HG03432 (cell line): ENCODE measurements at regions not wholly inside any gene's neighbourhood (a gene's known extent, or its start where the extent isn't known, plus 50 kb on each side); places are given as distances from the start of the nearest gene placed in this dataset.
"Not testable (repeated sequence)": the region's sequence is repeated elsewhere in the genome, so short reads cannot be mapped to it uniquely, and the experiment has no call there.

Experiments used
- ATAC-seq: cut with Tn5 transposase; IDR thresholded peaks from one replicate; pipeline ENCODE4 v1.9.1; 2021; ENCODE audit warnings: mild to moderate bottlenecking, moderate library complexity; ENCODE audit not compliant: unreplicated experiment

DNA sequence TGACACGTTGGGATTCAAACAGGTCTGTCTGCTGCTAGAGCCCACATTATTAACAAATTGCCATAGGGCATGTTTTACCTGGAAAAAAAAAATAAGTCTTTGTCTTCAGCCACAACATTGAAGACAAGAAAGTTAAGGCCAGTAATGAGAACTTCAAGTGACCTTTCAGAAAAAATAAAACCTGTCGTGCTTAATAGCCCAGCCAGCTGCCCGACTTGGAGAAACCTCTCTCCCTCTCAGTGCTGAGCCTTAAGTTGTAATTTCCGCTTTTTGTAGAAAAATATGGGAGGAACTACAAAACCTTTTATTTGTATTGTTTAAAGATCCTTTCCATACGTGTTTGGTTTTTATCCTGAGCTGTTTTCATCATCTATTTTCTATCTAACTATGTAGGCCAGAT lies 454.3 kb upstream of the SLITRK6 start:
- not testable (repeated sequence) for ATAC-seq

DNA sequence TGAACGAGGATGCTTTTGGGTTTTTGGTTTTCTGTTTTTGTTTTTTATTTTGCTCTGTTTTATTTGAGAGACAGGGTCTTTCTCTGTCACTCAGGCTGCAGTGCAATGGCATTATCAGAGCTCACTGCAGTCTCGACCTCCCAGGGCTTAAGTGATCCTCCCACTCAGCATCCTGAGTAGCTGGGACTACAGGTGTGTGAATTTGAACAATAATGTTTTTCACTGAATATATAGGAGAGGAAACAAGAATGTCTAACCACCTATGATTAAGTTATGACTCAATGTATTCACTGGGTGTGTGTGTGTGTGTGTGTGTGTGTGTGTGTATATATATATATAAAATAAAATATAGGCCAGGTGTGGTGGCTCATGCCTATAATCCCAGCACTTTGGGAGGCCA lies 456.6 kb upstream of the SLITRK6 start:
- ATAC-seq: not testable (repeated sequence)

DNA sequence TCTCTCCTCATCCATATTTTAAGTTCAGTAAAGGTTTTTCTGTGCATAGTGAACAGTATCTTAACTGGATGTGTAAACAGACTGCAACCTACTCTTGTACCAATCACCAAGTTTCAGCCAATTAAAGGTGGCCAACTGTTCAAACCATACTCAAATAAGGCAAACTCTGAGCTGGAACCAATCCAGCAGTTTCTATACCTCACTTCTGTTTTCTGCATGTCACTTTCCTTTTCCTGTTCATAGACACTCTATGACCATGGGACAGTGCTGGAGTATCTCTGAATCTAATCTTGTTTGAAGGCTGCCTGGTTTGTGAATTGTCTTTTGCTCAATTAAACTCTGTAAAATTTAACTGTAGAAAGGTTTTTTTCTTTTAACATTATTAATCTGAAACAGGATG lies 470.3 kb upstream of the SLITRK6 start:
- no peak for ATAC-seq

DNA sequence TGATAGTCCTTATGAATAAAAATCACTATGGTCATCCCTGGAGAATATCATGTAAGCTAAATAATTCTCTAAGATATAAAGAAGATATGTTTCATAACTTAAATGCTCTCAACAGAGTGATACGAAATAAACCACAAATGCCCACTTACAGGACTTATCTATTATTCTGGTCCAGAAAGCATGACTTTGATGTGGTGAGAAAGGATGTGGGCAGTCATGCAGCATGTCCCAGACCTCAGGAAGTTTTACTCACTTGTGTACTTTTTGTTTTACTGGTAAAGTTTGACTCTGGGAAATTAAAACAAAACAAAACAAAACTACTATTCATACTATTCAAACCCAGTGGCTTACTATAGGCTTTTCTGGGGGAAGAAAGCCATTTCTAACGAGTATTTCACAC lies 483.2 kb upstream of the SLITRK6 start:
- peak; percentile 95 for ATAC-seq

DNA sequence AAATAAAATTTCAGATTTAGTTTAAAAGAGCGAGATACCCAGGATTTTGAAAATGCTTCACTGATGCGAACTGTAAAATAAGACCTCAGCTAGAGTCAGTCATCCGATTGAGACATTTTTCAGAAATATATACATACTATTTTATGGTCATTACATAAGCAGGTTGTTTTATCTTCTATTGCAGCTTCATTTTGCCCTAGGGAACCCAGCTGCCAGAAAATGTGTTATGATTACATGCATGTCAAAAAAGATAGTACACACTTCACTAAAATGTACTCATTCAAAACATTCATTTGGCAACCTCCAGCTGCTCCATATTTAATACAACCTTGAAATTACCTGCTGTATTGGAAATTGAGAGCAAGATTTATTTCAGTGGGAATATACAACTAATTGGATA lies 483.8 kb upstream of the SLITRK6 start:
- no peak for ATAC-seq

DNA sequence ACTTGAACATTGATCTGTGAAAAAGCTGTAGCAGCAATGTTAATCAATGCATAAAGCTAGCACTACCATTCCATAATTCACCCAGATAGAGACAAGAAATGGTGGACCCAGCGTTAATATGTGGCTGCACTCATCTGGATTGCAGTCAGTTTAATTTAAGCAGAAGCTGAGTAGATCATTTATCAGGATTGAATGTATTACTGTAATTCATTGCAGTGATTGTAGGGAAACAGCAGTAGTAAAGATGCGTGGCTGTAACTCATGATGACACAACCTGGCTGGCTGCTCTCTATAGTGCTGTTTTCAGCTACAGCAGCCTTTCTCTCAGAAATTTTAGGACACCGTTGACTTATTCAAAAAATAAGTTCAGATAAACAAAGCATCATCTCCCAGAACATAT lies 499.5 kb upstream of the SLITRK6 start:
- no peak for ATAC-seq

DNA sequence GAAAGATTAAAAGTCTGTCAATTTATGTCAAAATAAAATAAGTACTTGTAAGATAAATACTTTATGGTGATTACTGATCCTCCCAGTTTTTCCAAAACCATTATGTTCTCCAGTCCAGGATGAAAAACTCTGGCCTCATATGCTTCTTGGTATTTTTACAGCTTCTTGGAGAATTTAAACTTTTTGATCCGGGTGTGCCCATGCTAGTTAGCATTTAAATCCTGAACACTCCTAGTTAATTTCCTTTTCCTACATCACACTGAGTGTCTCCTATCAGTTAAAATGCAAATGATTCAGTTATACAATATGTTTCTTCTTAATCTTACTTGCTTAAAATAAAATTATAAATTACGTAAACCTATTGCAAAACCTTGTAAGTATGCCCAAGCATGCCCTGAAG lies 499.9 kb upstream of the SLITRK6 start:
- no peak for ATAC-seq

DNA sequence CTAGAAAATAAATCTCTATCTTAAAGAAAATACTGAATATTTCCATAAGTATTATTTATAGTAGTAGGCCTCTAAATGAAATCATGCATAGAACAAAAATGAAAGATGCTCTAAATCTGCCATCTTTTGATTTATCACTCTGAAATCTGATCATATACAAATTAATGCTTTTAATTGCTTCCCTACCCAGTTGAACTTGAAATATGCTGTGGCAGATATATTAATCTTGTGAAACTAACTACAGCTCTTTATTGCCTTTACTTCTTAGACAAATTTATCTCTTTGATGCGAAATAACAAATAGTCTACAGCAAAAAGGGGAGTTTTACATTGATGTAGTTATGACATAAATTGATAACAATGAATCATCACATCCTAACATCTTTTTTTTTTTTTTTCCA lies 510.7 kb upstream of the SLITRK6 start:
- ATAC-seq: no peak

DNA sequence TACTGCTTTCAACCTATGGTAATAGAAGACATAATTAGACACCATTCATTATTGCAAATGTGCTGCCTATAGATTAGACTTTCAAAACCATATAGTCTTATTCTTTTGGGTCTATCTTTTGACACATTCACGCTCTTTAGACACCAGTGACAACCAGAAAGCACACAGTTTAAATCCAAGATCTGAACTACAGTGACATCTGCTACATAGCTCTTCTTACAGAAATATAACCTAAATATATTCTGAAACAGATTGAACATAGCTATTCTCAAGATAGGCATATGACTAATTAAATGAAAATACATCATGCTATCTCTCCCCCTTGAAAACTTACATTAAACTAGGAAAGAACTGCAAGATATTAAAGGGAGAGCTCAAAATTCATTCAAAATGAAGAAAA lies 514.2 kb upstream of the SLITRK6 start:
- no peak for ATAC-seq

DNA sequence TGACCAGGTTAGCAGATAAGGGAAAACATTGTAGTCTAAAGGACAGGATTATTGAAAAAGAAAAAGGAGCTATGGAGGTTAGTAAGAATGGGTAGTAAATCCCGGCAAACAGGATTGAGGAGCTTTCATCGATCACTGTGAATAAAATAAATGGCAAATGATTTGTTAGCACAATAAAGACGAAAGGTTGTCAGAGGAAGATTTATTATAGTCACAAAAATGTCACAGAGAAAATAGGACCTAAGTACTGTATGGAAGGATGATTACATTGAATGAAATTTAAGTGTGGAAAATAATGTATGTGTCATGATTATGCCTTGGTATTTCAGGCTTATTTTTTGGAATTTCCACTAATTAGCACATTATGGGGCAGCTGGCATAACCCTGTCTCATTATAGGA lies 519.2 kb upstream of the SLITRK6 start:
- no peak for ATAC-seq

DNA sequence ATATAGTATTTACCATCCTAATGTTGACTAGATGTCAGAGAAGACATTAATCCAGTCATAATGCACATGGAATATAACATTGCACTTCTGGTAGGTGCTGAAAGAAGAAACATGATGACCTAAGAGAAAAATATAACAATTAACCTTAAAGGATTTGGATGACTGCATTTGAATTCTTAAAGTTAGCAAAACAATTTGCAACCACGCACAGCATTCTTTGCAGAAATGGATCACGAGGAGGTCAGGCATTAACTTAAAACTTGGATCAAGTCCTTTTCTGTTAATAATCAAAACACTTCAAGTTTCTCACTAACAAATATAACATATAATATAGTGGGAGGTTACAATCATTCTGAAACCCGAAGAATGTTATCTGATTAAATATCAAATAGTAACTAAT lies 525.0 kb upstream of the SLITRK6 start:
- no peak for ATAC-seq

DNA sequence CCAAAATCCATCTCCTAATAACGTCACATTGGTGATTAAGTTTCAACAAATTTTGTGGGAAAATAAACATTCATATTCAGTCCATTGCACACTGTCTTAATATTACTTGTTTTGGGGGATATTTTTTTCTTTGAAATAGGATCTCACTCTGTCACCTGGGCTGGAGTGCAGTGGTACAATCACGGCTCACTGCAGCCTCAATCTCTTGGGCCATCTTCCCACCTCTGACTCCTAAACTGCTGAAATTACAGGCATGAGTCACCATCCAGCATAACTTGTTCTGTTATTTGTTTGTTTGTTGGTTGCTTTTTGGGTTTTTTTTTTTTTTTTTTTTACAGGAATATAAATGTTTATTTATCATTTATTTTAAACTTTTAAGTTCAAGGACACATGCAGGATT lies 556.1 kb upstream of the SLITRK6 start:
- ATAC-seq: no peak

DNA sequence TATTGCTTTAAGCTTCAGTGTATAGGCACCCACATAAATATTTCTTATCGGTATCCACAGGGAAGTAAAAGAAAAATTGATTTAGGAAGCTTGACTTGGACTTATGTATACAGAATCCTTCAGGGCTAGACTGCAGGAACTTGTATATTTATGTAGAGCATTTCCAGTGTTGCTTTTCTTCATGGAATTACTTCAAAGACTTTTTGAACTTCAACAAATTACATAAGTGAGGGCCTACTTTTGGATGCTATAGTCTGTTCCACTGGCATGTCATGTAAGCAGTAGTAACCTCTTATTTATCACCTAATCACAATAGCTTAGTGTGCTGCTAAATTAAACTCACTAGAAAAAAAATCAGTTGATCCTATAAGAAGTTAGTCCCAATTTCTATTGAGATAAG lies 557.9 kb upstream of the SLITRK6 start:
- no peak for ATAC-seq

DNA sequence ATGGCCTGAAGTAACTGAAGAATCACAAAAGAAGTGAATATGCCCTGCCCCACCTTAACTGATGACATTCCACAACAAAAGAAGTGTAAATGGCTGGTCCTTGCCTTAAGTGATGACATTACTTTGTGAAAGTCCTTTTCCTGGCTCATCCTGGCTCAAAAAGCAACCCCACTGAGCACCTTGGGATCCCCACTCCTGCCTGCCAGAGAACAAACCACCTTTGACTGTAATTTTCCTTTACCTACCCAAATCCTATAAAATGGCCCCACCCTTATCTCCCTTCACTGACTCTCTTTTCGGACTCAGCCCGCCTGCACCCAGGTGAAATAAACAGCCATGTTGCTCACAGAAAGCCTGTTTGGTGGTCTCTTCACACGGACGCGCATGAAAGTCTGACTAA lies 564.5 kb upstream of the SLITRK6 start:
- ATAC-seq: not testable (repeated sequence)

DNA sequence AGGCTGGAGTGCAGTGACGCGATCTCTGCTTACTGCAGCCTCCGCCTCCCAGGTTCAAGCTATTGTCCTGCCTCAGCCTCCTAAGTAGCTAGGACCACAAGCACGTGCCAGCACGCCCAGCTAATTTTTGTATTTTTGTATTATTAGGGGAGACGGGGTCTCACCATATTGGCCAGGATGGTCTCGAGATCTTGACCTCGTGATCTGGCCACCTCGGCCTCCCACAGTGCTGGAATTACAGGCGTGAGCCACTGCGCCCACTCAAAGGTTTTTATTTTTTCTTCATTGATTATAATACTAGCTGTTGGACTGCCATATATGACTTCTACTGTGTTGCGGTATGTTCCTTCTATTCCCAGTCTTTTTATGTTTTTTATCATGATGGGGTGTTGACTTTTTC lies 569.7 kb upstream of the SLITRK6 start:
- no peak for ATAC-seq

DNA sequence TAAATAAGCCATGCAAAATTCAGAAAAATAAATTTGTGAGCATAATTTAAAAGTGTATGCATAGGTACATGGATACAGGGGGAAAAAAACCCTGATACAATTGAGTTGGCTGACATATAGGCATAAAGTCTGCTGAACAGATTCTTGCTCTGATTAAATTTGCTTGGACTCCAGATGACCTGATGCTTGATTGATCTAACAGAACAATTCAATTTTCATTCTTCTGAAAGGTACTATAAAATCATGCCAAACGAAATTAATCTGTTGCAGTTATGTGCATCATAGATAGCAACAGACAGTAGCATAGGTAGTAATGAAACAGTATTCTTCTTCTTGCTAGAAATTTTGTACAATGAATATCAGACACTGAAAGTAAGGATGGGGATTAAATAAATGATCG lies 578.2 kb upstream of the SLITRK6 start:
- ATAC-seq: no peak

DNA sequence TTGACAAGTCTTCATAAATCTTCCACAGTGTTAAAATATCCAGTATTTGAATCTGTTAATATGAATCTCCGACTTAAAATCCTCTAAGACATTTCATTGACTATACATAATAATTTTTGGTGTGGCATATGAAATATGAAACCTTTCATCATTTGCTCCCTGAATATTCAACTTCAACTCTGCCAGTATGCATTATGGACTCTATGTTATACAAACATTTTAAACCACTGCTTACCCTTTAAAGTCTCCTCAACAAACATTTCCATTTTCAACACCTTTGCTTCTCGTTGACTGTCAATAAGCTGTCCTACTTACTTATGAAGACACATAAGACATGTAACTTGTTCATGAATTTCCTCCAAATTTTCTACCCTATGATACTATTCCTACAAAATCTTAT lies 579.4 kb upstream of the SLITRK6 start:
- ATAC-seq: no peak

DNA sequence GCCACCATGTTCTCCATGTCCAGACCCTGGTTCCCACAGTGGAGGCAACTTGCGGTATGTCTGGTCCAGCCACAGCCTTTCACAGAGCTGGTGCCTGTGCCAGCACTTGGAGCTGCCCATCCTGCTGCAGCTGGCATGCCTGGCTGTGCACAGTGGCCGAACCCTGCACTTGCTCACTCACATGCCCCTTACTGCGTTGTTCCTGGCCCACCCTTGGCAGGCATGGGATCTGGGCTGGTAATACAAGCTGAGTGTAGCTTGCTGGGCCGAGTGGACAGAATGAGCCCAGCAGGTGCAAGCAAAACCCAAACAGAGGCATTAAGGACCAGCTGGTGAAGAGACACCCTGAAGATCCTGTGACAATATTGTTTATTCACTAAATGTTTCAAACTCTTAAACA lies 583.9 kb upstream of the SLITRK6 start:
- ATAC-seq: no peak

DNA sequence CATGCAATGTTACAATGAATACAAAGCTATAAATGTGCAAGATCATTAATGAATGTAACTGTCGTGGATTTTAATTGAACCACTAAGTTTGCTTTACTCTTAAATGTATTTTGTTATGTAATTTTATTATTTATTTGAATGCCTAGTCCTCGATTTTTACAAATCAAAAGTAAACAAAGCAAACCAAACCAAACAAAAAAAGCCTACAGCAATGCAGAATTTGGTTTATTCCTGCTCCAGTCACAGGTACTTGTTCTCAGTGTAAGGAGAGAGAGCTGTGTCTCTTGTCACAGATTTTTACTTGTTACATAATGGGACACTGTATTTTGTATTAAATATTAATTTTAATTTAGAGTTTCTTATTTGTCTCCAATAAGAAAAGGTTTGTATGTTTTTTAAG lies 584.3 kb upstream of the SLITRK6 start:
- ATAC-seq: no peak

DNA sequence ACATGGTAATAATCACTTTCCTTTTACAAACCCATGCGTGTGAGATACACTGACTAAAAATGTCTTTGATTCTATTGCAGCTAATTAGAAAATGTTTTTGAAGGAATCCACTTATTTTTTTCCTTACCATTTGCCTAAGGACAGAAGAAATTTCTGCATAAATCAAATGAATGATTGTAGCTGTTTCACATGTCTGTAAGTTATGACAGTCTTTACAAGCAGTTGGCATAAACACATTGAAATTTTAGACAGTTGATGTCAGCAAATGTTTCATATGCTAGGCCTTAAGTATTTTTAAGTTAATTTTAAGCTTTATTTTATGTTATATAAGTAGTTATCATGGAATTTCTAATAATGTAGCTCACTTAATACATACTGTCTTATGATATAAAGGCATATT lies 598.4 kb upstream of the SLITRK6 start:
- no peak for ATAC-seq

DNA sequence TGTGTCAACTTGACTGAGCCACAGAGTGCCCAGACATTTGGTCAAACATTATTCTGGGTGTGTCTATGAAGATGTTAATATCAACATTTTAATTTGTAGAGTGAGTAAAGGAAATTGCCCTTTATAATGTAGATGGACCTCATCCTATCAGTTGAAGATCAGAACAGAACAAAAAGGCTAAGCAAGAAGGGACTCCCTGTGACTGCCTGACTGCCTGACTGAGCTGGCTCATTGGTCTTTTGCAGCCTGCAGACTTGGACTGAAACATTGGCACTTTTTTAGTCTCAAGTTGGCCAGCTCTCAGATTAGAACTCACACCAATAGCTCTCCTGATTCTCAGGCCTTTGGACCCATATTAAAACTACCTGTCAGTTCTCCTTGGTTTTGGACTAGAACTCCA lies 600.4 kb upstream of the SLITRK6 start:
- ATAC-seq: no peak

DNA sequence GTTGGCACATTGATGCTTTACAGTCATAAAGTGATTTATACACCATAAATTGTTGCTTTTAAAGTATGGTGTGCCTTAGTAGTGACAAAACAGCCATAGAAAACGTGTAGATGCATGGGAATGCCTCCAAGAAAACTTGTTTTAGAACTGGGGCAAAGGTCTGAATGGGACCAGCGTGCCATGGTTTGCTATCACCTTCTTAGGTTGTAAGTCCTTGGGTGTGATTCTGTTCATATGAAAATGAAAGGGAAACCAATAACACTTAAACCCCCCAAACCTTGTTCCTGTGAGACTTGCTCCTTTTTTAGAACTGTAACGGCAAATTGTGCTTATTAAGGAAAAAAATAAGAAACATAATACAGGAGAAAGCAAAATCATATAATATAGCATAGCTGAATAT lies 603.3 kb upstream of the SLITRK6 start:
- no peak for ATAC-seq

DNA sequence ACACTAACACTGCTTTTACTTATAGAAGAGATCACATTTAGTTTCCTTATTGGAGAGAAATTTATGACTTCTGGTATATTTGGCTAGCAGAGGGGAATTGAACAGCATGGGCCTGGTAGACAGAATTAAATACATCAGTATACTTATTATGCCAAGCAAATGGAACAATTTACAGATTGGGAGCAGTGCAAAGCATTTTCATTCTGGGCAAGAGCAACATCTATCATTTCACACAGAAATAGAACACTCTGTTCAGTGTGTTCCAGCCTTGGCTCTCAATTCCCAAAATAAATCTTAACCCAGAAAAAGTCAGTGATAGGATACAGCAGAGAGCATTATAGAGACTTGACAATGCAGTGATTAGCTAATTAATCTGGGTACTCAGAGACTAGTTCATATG lies 604.0 kb upstream of the SLITRK6 start:
- no peak for ATAC-seq
